Sigmoid colon (tissue), 6 donors: ENCODE measurements at regions not wholly inside any gene's neighbourhood (a gene's known extent, or its start where the extent isn't known, plus 50 kb on each side); places are given as distances from the start of the nearest gene placed in this dataset.

Experiments
- DNase-seq: peaks from one replicate; pipeline ENCODE4 v3.0.0-alpha.2; 2019
- H3K27ac ChIP-seq, 4 donors: fragments of 200-600 bp; sonication (generic); one replicate each; pipeline ENCODE4 v1.5.1; 2016 to 2019; ENCODE audit warnings: mild to moderate bottlenecking in 1 of 4
- H3K27me3 ChIP-seq, 3 donors: fragments of 200-600 bp; sonication (generic); one replicate each; pipeline ENCODE4 v1.5.1; 2019; ENCODE audit warnings: mild to moderate bottlenecking in 1 of 3
- H3K36me3 ChIP-seq, 4 donors: fragments of 200-600 bp; sonication (generic); one replicate each; pipeline ENCODE4 v1.5.1; 2016 to 2019
- H3K4me1 ChIP-seq, 4 donors: fragments of 200-600 bp; sonication (generic); one replicate each; pipeline ENCODE4 v1.5.1; 2017 to 2019
- H3K4me3 ChIP-seq, 4 donors: fragments of 200-600 bp; sonication (generic); one replicate each; pipeline ENCODE4 v1.5.1; 2017 to 2019; ENCODE audit warnings: mild to moderate bottlenecking in 2 of 4, moderate library complexity in 1 of 4
- H3K9me3 ChIP-seq, 4 donors: fragments of 200-600 bp in 3 of 4; sonication (generic) in 3 of 4; one replicate each; pipeline versions ENCODE4 v1.5.1 to v1.6.1; 2013 to 2019
- CTCF ChIP-seq, 4 experiments: fragments of 450-650 bp in 3 of 4; fragments of 200-600 bp in 1 of 4; IDR thresholded peaks; one replicate each; pipeline ENCODE4 v1.5.1; 2016 to 2019; ENCODE audit warnings: antibody characterized with exemption in 4 of 4, mild to moderate bottlenecking in 3 of 4, moderate library complexity in 2 of 4
- EP300 ChIP-seq, 4 donors: sonication (generic); formaldehyde crosslinking; IDR thresholded peaks; one replicate each; pipeline ENCODE4 v1.6.1; 2017; ENCODE audit warnings: antibody characterized with exemption in 4 of 4
- POLR2A ChIP-seq, 2 donors: fragments of 450-650 bp; IDR thresholded peaks; one replicate each; pipeline ENCODE4 v1.6.1; 2016; ENCODE audit warnings: antibody characterized with exemption in 2 of 2, mild to moderate bottlenecking in 2 of 2, moderate library complexity in 2 of 2
- POLR2AphosphoS5 ChIP-seq, 4 donors: sonication (generic); formaldehyde crosslinking; IDR thresholded peaks; one replicate each; pipeline ENCODE4 v1.6.1; 2017; ENCODE audit warnings: antibody characterized with exemption in 4 of 4
- WGBS, 2 donors: extraction: QIAGEN DNeasy Blood & Tissue Kit; methylation state at CpG; one replicate each; pipeline ENCODE4 v1.1.7; 2013; 5-methylcytosine and 5-hydroxymethylcytosine counted together
- intact Hi-C: fragments of 100-400 bp; cut with DNase I; formaldehyde crosslinking; loops from one replicate; pipeline ENCODE4 v1.15.1; 2023
- donor health status: healthy with polysubstance abuse.
- donor health status: healthy.

GRCh38 chrX:140393507-140393906 lies 111.4 kb downstream of the SOX3 start:
- H3K27ac ChIP-seq, result no peak overlapping the region
- H3K4me1 ChIP-seq, result no peaks in the 10 kb centered on the region
- intact Hi-C loops, result no loop called here
- TF ChIP-seq CTCF (IDR thresholded peaks at IDR 0.05), result no peak
- no peak for TF ChIP-seq EP300 (IDR thresholded peaks at IDR 0.05)
- no peak for TF ChIP-seq POLR2A (IDR thresholded peaks at IDR 0.05)
- no peak for TF ChIP-seq POLR2AphosphoS5 (IDR thresholded peaks at IDR 0.05)
- H3K4me3 ChIP-seq, result no peak overlapping the region
- no peak for DNase-seq
- H3K36me3 ChIP-seq, result no peaks in the 10 kb centered on the region
- no peaks in the 10 kb centered on the region for H3K9me3 ChIP-seq
- H3K27me3 ChIP-seq, result no peaks in the 10 kb centered on the region

DNA sequence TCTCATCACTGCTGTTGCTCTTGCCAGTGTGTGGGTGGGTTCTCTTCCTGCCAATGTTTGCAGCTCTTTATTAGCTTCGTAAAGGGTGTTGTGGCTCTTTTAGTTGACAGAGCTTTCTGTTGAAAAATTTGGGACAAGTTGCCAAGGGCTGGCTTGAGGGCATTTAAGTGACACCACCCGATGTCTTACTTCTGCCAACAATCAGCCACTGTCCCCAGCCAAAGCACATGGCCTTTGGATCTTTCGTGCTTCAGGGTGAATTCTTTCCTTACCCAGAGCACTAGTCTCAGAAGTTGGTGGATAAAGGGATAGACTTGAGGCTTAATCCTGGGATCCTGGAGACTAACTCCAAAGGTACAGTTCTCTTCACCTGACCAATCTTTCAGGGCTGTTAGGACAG lies 113.6 kb downstream of the SOX3 start:
- Histone ChIP-seq H3K4me3 (no peak overlapping the region), H3K27ac (no peak overlapping the region), H3K4me1 (no peaks in the 10 kb centered on the region), H3K36me3 (no peaks in the 10 kb centered on the region), H3K27me3 (no peaks in the 10 kb centered on the region), H3K9me3 (no peaks in the 10 kb centered on the region)
- intact Hi-C loops, result no loop called here
- TF ChIP-seq CTCF (IDR thresholded peaks at IDR 0.05), result no peak
- TF ChIP-seq EP300 (IDR thresholded peaks at IDR 0.05), result no peak
- no peak for TF ChIP-seq POLR2AphosphoS5 (IDR thresholded peaks at IDR 0.05)
- TF ChIP-seq POLR2A (IDR thresholded peaks at IDR 0.05), result no peak
- 21 to 44% methylated on average over 3 of the region's 3 CpGs for WGBS, 2 donors
- no peak for DNase-seq

DNA sequence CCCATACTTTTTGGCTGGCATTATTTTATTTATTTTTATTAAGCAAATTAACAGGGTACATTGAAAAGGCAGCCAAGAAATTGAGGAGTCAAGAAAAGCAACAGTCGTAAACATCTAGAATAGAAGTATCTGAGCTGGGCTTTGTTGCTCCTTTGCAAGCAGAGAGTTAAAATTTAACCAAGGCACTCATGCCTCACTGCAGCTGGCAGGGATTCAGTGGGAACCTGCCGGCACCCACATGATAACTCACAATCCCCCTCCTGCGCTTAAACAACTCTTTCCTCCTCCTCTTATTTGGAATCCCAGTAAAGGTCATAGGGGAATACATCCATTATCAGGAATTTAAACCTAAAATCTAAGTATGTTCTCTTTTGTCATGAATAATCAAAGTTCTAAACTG lies 115.5 kb downstream of the SOX3 start:
- no peak for DNase-seq
- Histone ChIP-seq H3K27me3 (no peaks in the 10 kb centered on the region), H3K4me1 (no peaks in the 10 kb centered on the region), H3K36me3 (no peaks in the 10 kb centered on the region), H3K9me3 (no peaks in the 10 kb centered on the region), H3K27ac (no peak overlapping the region), H3K4me3 (no peak overlapping the region)
- intact Hi-C loops, result no loop called here
- no peak for TF ChIP-seq EP300 (IDR thresholded peaks at IDR 0.05)
- no peak for TF ChIP-seq POLR2A (IDR thresholded peaks at IDR 0.05)
- TF ChIP-seq CTCF (IDR thresholded peaks at IDR 0.05), result no peak
- no peak for TF ChIP-seq POLR2AphosphoS5 (IDR thresholded peaks at IDR 0.05)
- 19 to 57% methylated on average over 3 of the region's 3 CpGs for WGBS, 2 donors

DNA sequence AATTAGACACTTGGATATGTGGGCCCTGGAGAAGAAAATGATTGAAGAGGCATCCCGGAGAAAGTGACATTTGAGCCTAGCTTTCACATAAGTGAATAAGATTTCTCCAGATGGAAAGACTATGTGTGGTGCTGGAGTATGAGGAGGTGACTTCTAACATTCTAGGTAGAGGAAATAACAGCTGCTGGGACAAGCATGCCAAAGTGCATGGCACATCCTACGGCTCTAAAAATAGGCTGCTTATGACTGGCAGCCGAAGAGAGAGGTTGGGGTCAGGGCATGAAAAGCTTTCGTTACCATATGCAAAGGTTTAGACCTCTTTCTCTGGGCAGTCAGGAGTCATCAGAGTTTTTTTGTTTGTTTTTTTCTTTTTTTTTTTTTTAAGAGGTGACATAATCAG lies 142.0 kb downstream of the SOX3 start:
- H3K27me3 ChIP-seq, result no peaks in the 10 kb centered on the region
- intact Hi-C loops, result no loop called here
- H3K4me3 ChIP-seq, result no peak overlapping the region
- no peak overlapping the region for H3K27ac ChIP-seq
- no peaks in the 10 kb centered on the region for H3K9me3 ChIP-seq
- DNase-seq, result no peak
- TF ChIP-seq POLR2A (IDR thresholded peaks at IDR 0.05) (no peak), POLR2AphosphoS5 (IDR thresholded peaks at IDR 0.05) (no peak), EP300 (IDR thresholded peaks at IDR 0.05) (no peak), CTCF (IDR thresholded peaks at IDR 0.05) (no peak)
- H3K36me3 ChIP-seq, result no peaks in the 10 kb centered on the region
- H3K4me1 ChIP-seq, result no peaks in the 10 kb centered on the region
- 87 to 93% methylated on average over 4 of the region's 4 CpGs for WGBS, 2 donors

GRCh38 chrX:140360924-140361323 lies 143.9 kb downstream of the SOX3 start:
- no peaks in the 10 kb centered on the region for H3K9me3 ChIP-seq
- no peak for DNase-seq
- H3K4me1 ChIP-seq, result no peaks in the 10 kb centered on the region
- no peaks in the 10 kb centered on the region for H3K36me3 ChIP-seq
- 54 to 71% methylated on average over 3 of the region's 3 CpGs for WGBS, 2 donors
- no peak for TF ChIP-seq POLR2A (IDR thresholded peaks at IDR 0.05)
- no peak for TF ChIP-seq CTCF (IDR thresholded peaks at IDR 0.05)
- no peak for TF ChIP-seq EP300 (IDR thresholded peaks at IDR 0.05)
- TF ChIP-seq POLR2AphosphoS5 (IDR thresholded peaks at IDR 0.05), result no peak
- H3K4me3 ChIP-seq, result no peak overlapping the region
- intact Hi-C loops, result no loop called here
- no peak overlapping the region for H3K27ac ChIP-seq
- H3K27me3 ChIP-seq, result peaks cover 0 to 3% (median 0%) of the 10 kb centered on the region in 3 donors
